ENCODE measurements at regions not wholly inside any gene's neighbourhood (a gene's known extent, or its start where the extent isn't known, plus 50 kb on each side); places are given as distances from the start of the nearest gene placed in this dataset.

GRCh38 chr9:75788006-75788634 lies 102.4 kb upstream of the PCSK5 start:
- TF ChIP-seq POLR2A (IDR thresholded peaks at IDR 0.05; ENCODE audit: low read depth, low read length), result no peak
- no peak for TF ChIP-seq TAF1 (IDR thresholded peaks at IDR 0.05; ENCODE audit: borderline replicate concordance, low read depth, low read length)

Data from GM12892 (cell line).